Panc1 (cell line): ENCODE measurements at regions not wholly inside any gene's neighbourhood (a gene's known extent, or its start where the extent isn't known, plus 50 kb on each side); places are given as distances from the start of the nearest gene placed in this dataset.

ENCODE experiments used
- ATAC-seq: fragments of 200-7000 bp; cut with Tn5 transposase; 2 replicates; pipeline ENCODE4 v1.9.1; 2020; ENCODE audit warnings: mild to moderate bottlenecking, moderate library complexity
- BruUV-seq: library from RNA; stranded (reverse); fragments of 400-500 nt; replicated peaks from 2 replicates; lab custom pipeline; 2021; lab: Mats Ljungman, UMichigan
- CTCF ChIA-PET: fragments of 300-600 bp; sonication (Branson Sonifier 250); formaldehyde crosslinking; loops from one replicate; lab custom pipeline; 2022; ENCODE audit warnings: antibody characterized with exemption; lab: Charles Lee
- POLR2A ChIA-PET: fragments of 300-600 bp; sonication (Branson Sonifier 250); formaldehyde crosslinking; loops from one replicate; lab custom pipeline; 2022; ENCODE audit warnings: antibody characterized with exemption; lab: Charles Lee
- DNase-seq: peaks from one replicate; pipeline ENCODE4 v3.0.0-alpha.2; 2010; ENCODE audit warnings: low read depth, low spot score
- H3K27ac ChIP-seq: 2 replicates; pipeline ENCODE4 v1.5.1; 2011; ENCODE audit warnings: mild to moderate bottlenecking, low read length, inconsistent platforms
- H3K27me3 ChIP-seq: fragments of 200-500 bp; sonication (Bioruptor generic); 2 replicates; pipeline ENCODE4 v1.6.0; 2014; ENCODE audit warnings: low read length, inconsistent platforms; ENCODE audit not compliant: control insufficient read depth, insufficient read depth
- H3K36me3 ChIP-seq: fragments of 200-500 bp; sonication (Bioruptor generic); 2 replicates; pipeline ENCODE4 v1.5.1; 2014; ENCODE audit warnings: inconsistent platforms, mild to moderate bottlenecking, low read length, moderate library complexity; ENCODE audit not compliant: control insufficient read depth, insufficient read depth
- H3K4me1 ChIP-seq: 2 replicates; pipeline ENCODE4 v1.5.1; 2011; ENCODE audit warnings: inconsistent platforms, mild to moderate bottlenecking, low read length, moderate library complexity; ENCODE audit not compliant: control insufficient read depth, insufficient read depth
- H3K4me3 ChIP-seq, 2 experiments: 2 replicates each; pipeline ENCODE4 v1.5.1; 2011 to 2012; ENCODE audit warnings: low read depth in 2 of 2, low read length in 2 of 2, mild to moderate bottlenecking in 2 of 2, inconsistent platforms in 1 of 2, moderate library complexity in 1 of 2
- H3K9me3 ChIP-seq: fragments of 200-500 bp; sonication (Bioruptor generic); 2 replicates; pipeline ENCODE4 v1.5.1; 2014; ENCODE audit warnings: low read depth, mild to moderate bottlenecking, inconsistent platforms, low read length, moderate library complexity; ENCODE audit not compliant: control insufficient read depth, insufficient read depth
- POLR2AphosphoS5 ChIP-seq: IDR thresholded peaks from 2 replicates; pipeline ENCODE4 v1.6.1; 2012; ENCODE audit warnings: mild to moderate bottlenecking, low read depth, low read length, moderate library complexity
- SIN3A ChIP-seq: IDR thresholded peaks from 2 replicates; pipeline ENCODE4 v1.6.1; 2012; ENCODE audit warnings: low read depth, mild to moderate bottlenecking, low read length, moderate library complexity, borderline replicate concordance; ENCODE audit not compliant: insufficient read depth
- TCF7L2 ChIP-seq: IDR thresholded peaks from 2 replicates; pipeline ENCODE4 v1.6.1; 2011; ENCODE audit warnings: mild to moderate bottlenecking, low read depth, low read length, inconsistent platforms
- in situ Hi-C: cut with HindIII; loops from 2 replicates; pipeline ENCODE4 v1.10.0; 2016; ENCODE audit warnings: low sequenced_read_pairs, low pct_unique_long_range_greater_than_20kb
- intact Hi-C: fragments of 100-400 bp; cut with micrococcal nuclease; formaldehyde crosslinking; loops from one replicate; pipeline ENCODE4 v1.10.0; 2022; ENCODE audit not compliant: unreplicated experiment
- TF ChIP-seq, protein P1 (sequence below), 2 experiments: IDR thresholded peaks; 2 replicates each; pipeline ENCODE4 v1.6.1; 2011 to 2012; ENCODE audit warnings: low read depth in 2 of 2, control low read depth in 1 of 2, low read length in 1 of 2, mild to moderate bottlenecking in 1 of 2, moderate library complexity in 1 of 2; ENCODE audit not compliant: insufficient read depth in 1 of 2
- TF ChIP-seq, protein P2 (sequence below): fragments of 450-650 bp; IDR thresholded peaks from 2 replicates; pipeline ENCODE4 v1.5.1; 2017; ENCODE audit warnings: mild to moderate bottlenecking

DNA sequence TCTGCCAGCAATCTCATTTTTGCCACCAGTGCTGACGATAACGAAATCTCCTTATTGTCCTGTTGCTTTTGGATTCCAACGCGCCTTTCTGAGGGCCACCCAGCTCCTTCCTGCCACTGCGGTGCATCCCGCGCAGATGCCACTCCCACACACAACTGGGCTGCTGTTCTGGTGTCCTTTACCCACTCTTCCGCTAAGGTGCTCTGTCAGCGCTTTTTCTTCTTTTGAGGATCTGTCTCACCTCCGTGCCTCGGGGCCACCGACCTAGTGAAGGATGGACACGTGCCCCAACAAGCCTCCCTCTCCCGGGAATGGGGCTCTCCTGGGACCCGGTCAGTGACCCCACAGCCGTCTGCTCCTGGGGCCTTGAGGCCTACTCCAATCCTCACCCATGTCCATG is 314.3 kb upstream of the COBL start:
- intact Hi-C loops (no loop called here), in situ Hi-C loops (no loop called here)
- H3K4me3 ChIP-seq, result no peak overlapping the region
- no peaks in the 10 kb centered on the region for H3K4me1 ChIP-seq
- no peak for DNase-seq
- H3K27me3 ChIP-seq, result no peaks in the 10 kb centered on the region
- H3K27ac ChIP-seq, result no peak overlapping the region
- H3K9me3 ChIP-seq, result no peaks in the 10 kb centered on the region
- H3K36me3 ChIP-seq, result no peaks in the 10 kb centered on the region
- CTCF ChIA-PET, result no interaction called here
- TF ChIP-seq, protein P1, sequence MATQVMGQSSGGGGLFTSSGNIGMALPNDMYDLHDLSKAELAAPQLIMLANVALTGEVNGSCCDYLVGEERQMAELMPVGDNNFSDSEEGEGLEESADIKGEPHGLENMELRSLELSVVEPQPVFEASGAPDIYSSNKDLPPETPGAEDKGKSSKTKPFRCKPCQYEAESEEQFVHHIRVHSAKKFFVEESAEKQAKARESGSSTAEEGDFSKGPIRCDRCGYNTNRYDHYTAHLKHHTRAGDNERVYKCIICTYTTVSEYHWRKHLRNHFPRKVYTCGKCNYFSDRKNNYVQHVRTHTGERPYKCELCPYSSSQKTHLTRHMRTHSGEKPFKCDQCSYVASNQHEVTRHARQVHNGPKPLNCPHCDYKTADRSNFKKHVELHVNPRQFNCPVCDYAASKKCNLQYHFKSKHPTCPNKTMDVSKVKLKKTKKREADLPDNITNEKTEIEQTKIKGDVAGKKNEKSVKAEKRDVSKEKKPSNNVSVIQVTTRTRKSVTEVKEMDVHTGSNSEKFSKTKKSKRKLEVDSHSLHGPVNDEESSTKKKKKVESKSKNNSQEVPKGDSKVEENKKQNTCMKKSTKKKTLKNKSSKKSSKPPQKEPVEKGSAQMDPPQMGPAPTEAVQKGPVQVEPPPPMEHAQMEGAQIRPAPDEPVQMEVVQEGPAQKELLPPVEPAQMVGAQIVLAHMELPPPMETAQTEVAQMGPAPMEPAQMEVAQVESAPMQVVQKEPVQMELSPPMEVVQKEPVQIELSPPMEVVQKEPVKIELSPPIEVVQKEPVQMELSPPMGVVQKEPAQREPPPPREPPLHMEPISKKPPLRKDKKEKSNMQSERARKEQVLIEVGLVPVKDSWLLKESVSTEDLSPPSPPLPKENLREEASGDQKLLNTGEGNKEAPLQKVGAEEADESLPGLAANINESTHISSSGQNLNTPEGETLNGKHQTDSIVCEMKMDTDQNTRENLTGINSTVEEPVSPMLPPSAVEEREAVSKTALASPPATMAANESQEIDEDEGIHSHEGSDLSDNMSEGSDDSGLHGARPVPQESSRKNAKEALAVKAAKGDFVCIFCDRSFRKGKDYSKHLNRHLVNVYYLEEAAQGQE (IDR thresholded peaks at IDR 0.05; ENCODE audit: insufficient read depth in 1 of 2, low read depth in 2 of 2, low read length in 1 of 2), result no peak
- TF ChIP-seq TCF7L2, result no peak
- no peak for TF ChIP-seq POLR2AphosphoS5
- no peak for TF ChIP-seq SIN3A
- TF ChIP-seq, protein P2, sequence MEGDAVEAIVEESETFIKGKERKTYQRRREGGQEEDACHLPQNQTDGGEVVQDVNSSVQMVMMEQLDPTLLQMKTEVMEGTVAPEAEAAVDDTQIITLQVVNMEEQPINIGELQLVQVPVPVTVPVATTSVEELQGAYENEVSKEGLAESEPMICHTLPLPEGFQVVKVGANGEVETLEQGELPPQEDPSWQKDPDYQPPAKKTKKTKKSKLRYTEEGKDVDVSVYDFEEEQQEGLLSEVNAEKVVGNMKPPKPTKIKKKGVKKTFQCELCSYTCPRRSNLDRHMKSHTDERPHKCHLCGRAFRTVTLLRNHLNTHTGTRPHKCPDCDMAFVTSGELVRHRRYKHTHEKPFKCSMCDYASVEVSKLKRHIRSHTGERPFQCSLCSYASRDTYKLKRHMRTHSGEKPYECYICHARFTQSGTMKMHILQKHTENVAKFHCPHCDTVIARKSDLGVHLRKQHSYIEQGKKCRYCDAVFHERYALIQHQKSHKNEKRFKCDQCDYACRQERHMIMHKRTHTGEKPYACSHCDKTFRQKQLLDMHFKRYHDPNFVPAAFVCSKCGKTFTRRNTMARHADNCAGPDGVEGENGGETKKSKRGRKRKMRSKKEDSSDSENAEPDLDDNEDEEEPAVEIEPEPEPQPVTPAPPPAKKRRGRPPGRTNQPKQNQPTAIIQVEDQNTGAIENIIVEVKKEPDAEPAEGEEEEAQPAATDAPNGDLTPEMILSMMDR, result no peak
- POLR2A ChIA-PET, result no interaction called here
- ATAC-seq, result no peak
- BruUV-seq, result no TSS peak

DNA sequence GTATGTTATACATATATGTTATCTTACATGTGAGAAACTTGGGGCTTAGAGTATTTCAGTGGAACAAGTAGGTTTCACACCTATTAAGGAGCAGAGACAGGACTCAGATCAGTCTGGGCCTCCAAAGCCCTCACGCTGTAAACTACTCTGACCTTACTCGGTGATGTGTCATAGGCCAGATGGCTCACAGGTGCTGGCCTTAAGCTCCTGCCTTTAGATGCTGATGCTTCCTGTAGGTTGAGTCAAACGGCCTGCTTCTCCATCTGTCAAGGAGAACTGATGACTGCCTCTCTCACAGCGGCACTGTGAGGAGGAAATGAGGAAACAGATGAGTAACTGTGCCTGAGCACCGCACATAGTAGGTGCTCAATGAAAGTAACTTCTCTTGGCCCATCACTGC is 312.6 kb upstream of the COBL start:
- ChIA-PET CTCF (no interaction called here), POLR2A (no interaction called here)
- H3K36me3 ChIP-seq, result no peaks in the 10 kb centered on the region
- TF ChIP-seq SIN3A, result no peak
- no peak for TF ChIP-seq POLR2AphosphoS5
- no peak for TF ChIP-seq TCF7L2
- TF ChIP-seq, protein P1 (IDR thresholded peaks at IDR 0.05; ENCODE audit: insufficient read depth in 1 of 2, low read depth in 2 of 2, low read length in 1 of 2), result no peak
- TF ChIP-seq, protein P2, result no peak
- no peak for DNase-seq
- no peaks in the 10 kb centered on the region for H3K27me3 ChIP-seq
- no peak overlapping the region for H3K4me3 ChIP-seq
- no peaks in the 10 kb centered on the region for H3K9me3 ChIP-seq
- no TSS peak for BruUV-seq
- in situ Hi-C loops, result no loop called here
- H3K27ac ChIP-seq, result no peak overlapping the region
- H3K4me1 ChIP-seq, result no peaks in the 10 kb centered on the region
- no peak for ATAC-seq
- intact Hi-C loops, result no loop called here
